ENCODE measurements at regions not wholly inside any gene's neighbourhood (a gene's known extent, or its start where the extent isn't known, plus 50 kb on each side); places are given as distances from the start of the nearest gene placed in this dataset.
A peak's percentile ranks its signal among the peaks of the same experiment; 100 is the strongest.
"Not testable (repeated sequence)": the region's sequence is repeated elsewhere in the genome, so short reads cannot be mapped to it uniquely, and the experiment has no call there.

- DNase-seq = no peak
Observed at GRCh38 chr14:44783901-44784300, 177.8 kb downstream of the KLHL28 start.

GRCh38 chr14:44782775-44783238 is 178.9 kb downstream of the KLHL28 start:
- no peak for DNase-seq

- no peak for DNase-seq
Observed at GRCh38 chr14:44780989-44781388, 180.8 kb downstream of the KLHL28 start.

- DNase-seq = no peak
Observed at GRCh38 chr14:44778604-44779003, 183.1 kb downstream of the KLHL28 start.

GRCh38 chr14:44777584-44777983 is 184.2 kb downstream of the KLHL28 start:
- no peak for DNase-seq

- DNase-seq = no peak
Observed at GRCh38 chr14:44775248-44775647, 186.5 kb downstream of the KLHL28 start.

GRCh38 chr14:44774396-44774795 is 187.4 kb downstream of the KLHL28 start:
- DNase-seq = no peak

GRCh38 chr14:44771496-44771895 is 190.3 kb downstream of the KLHL28 start:
- DNase-seq = no peak

- DNase-seq = no peak
Observed at GRCh38 chr14:44770201-44770600, 191.5 kb downstream of the KLHL28 start.

- no peak for DNase-seq
Observed at GRCh38 chr14:44768935-44769334, 192.8 kb downstream of the KLHL28 start.

- DNase-seq = no peak
Observed at GRCh38 chr14:44767646-44768173, 194.0 kb downstream of the KLHL28 start.

GRCh38 chr14:44766285-44766684 is 195.5 kb downstream of the KLHL28 start:
- no peak for DNase-seq

- DNase-seq = no peak
Observed at GRCh38 chr14:44763356-44763755, 198.4 kb downstream of the KLHL28 start.

- DNase-seq = no peak
Observed at GRCh38 chr14:44759277-44759676, 202.5 kb downstream of the KLHL28 start.

GRCh38 chr14:44756554-44756953 is 205.2 kb downstream of the KLHL28 start:
- DNase-seq = no peak

- DNase-seq = no peak
Observed at GRCh38 chr14:44745371-44745770, 216.4 kb downstream of the KLHL28 start.

GRCh38 chr14:44742202-44742601 is 219.5 kb downstream of the KLHL28 start:
- no peak for DNase-seq

- DNase-seq = no peak
Observed at GRCh38 chr14:44741431-44741830, 220.3 kb downstream of the KLHL28 start.

GRCh38 chr14:44736326-44736725 is 225.4 kb downstream of the KLHL28 start:
- no peak for DNase-seq

- DNase-seq = no peak
Observed at GRCh38 chr14:44732144-44732543, 225.1 kb upstream of the FSCB start.

- DNase-seq = no peak
Observed at GRCh38 chr14:44730860-44731259, 223.8 kb upstream of the FSCB start.

- DNase-seq = not testable (repeated sequence)
Observed at GRCh38 chr14:44721395-44721794, 214.3 kb upstream of the FSCB start.

- DNase-seq = no peak
Observed at GRCh38 chr14:44720707-44721106, 213.6 kb upstream of the FSCB start.

GRCh38 chr14:44712024-44712815 is 205.1 kb upstream of the FSCB start:
- DNase-seq = peak; percentile 71
